Smooth muscle cell (in vitro differentiated cells): ENCODE measurements at regions not wholly inside any gene's neighbourhood (a gene's known extent, or its start where the extent isn't known, plus 50 kb on each side); places are given as distances from the start of the nearest gene placed in this dataset.
A peak's percentile ranks its signal among the peaks of the same experiment; 100 is the strongest.

Experiments
- DNase-seq: peaks from one replicate; lab custom pipeline; 2025; ENCODE audit not compliant: unreplicated experiment; lab: John Stamatoyannopoulos, UW
- H2AFZ ChIP-seq: fragments of 200-600 bp; sonication (generic); 2 replicates; pipeline ENCODE4 v1.6.0; 2016; ENCODE audit warnings: antibody characterized with exemption, low read depth, mild to moderate bottlenecking
- H3F3A ChIP-seq: fragments of 200-600 bp; sonication (generic); 2 replicates; pipeline ENCODE4 v1.6.0; 2017; ENCODE audit warnings: antibody characterized with exemption, low read depth
- H3K27ac ChIP-seq: fragments of 200-600 bp; sonication (generic); 2 replicates; pipeline ENCODE4 v1.5.1; 2016; ENCODE audit warnings: low read depth, mild to moderate bottlenecking
- H3K27me3 ChIP-seq: fragments of 200-600 bp; sonication (generic); 2 replicates; pipeline ENCODE4 v1.6.1; 2016; ENCODE audit warnings: low read depth, mild to moderate bottlenecking
- H3K36me3 ChIP-seq: fragments of 200-600 bp; sonication (generic); 2 replicates; pipeline ENCODE4 v1.5.1; 2016; ENCODE audit warnings: low read depth
- H3K4me1 ChIP-seq: fragments of 200-600 bp; sonication (generic); 2 replicates; pipeline ENCODE4 v1.5.1; 2016; ENCODE audit warnings: low read depth
- H3K4me2 ChIP-seq: fragments of 200-600 bp; sonication (generic); 2 replicates; pipeline ENCODE4 v1.6.0; 2016; ENCODE audit warnings: mild to moderate bottlenecking
- H3K4me3 ChIP-seq: fragments of 200-600 bp; sonication (generic); 2 replicates; pipeline ENCODE4 v1.5.1; 2016; ENCODE audit warnings: mild to moderate bottlenecking
- H3K79me2 ChIP-seq: fragments of 200-600 bp; sonication (generic); 2 replicates; pipeline ENCODE4 v1.6.0; 2016; ENCODE audit warnings: low read depth, mild to moderate bottlenecking
- H3K9ac ChIP-seq: fragments of 200-600 bp; sonication (generic); 2 replicates; pipeline ENCODE4 v1.6.0; 2016; ENCODE audit warnings: low read depth
- H3K9me3 ChIP-seq: fragments of 200-600 bp; sonication (generic); replicated peaks from 2 replicates; pipeline ENCODE4 v1.5.1; 2016; ENCODE audit warnings: low read depth
- H4K20me1 ChIP-seq: fragments of 200-600 bp; sonication (generic); 2 replicates; pipeline ENCODE4 v1.6.0; 2016; ENCODE audit warnings: low read depth
- WGBS: methylation state at CpG from one replicate; pipeline ENCODE4 v1.1.7; 2016; ENCODE audit warnings: low lambda C conversion rate; 5-methylcytosine and 5-hydroxymethylcytosine counted together
- TF ChIP-seq, protein P1 (sequence below): fragments of 200-600 bp; sonication (generic); IDR thresholded peaks from 2 replicates; pipeline ENCODE4 v1.5.1; 2017; ENCODE audit warnings: borderline replicate concordance, mild to moderate bottlenecking, antibody characterized with exemption; ENCODE audit not compliant: insufficient read depth, poor library complexity, severe bottlenecking

DNA sequence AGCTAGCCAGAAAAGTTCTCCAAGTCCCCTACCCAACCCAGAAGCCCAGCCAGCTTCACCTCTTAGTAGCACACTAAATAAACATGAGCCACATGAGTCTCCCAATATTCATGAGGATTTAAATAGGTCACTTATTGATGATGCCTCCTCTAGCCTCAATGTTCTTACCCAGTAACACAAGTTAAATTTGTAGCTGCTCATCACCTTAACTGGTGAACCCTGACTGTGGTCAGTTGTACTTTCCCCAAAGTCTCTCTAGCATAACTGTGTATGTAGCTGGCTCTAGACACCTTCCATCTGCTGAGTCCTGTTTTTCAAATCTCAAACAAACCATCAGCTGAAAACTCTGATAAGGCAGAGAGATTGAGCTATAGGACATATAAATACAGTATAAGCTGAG is 100.3 kb upstream of the ELAVL2 start:
- no peak overlapping the region for H3K27ac ChIP-seq
- no peaks in the 10 kb centered on the region for H3K9me3 ChIP-seq
- no peak for DNase-seq
- H3K4me3 ChIP-seq: no peak overlapping the region
- no peak overlapping the region for H2AFZ ChIP-seq
- TF ChIP-seq, protein P1, sequence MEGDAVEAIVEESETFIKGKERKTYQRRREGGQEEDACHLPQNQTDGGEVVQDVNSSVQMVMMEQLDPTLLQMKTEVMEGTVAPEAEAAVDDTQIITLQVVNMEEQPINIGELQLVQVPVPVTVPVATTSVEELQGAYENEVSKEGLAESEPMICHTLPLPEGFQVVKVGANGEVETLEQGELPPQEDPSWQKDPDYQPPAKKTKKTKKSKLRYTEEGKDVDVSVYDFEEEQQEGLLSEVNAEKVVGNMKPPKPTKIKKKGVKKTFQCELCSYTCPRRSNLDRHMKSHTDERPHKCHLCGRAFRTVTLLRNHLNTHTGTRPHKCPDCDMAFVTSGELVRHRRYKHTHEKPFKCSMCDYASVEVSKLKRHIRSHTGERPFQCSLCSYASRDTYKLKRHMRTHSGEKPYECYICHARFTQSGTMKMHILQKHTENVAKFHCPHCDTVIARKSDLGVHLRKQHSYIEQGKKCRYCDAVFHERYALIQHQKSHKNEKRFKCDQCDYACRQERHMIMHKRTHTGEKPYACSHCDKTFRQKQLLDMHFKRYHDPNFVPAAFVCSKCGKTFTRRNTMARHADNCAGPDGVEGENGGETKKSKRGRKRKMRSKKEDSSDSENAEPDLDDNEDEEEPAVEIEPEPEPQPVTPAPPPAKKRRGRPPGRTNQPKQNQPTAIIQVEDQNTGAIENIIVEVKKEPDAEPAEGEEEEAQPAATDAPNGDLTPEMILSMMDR: no peak
- no peak overlapping the region for H3K4me2 ChIP-seq
- H3K27me3 ChIP-seq: no peaks in the 10 kb centered on the region
- H3K36me3 ChIP-seq: no peaks in the 10 kb centered on the region
- H3F3A ChIP-seq: no peaks in the 10 kb centered on the region
- H3K9ac ChIP-seq: no peak overlapping the region
- no peaks in the 10 kb centered on the region for H3K4me1 ChIP-seq
- no peaks in the 10 kb centered on the region for H4K20me1 ChIP-seq
- H3K79me2 ChIP-seq: no peaks in the 10 kb centered on the region

DNA sequence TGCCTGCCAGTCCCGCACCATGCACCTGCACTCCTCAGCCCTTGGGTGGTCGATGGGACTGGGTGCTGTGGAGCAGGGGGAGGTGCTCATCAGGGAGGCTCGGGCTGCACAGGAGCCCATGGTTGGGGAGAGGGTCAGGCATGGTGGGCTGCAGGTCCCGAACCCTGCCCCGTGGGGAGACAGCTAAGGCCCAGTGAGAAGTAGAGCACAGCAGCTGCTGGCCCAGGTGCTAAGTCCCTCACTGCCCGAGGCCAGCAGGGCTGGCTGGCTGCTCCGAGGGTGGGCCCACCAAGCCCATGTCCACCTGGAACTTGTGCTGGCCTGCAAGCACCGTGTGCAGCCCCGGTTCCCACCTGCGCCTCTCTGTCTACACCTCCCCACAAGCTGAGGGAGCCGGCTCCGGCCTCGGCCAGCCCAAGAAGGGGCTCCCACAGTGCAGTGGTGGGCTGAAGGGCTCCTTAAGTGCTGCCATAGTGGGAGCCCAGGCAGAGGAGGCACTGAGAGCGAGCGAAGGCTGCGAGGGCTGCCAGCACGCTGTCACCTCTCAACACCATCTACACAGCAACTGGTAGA is 88.5 kb upstream of the ELAVL2 start:
- no peak overlapping the region for H2AFZ ChIP-seq
- WGBS: 94% methylated on average over 15 of the region's 17 CpGs
- no peaks in the 10 kb centered on the region for H4K20me1 ChIP-seq
- TF ChIP-seq, protein P1: no peak
- no peaks in the 10 kb centered on the region for H3K36me3 ChIP-seq
- no peak overlapping the region for H3K4me2 ChIP-seq
- no peak for DNase-seq
- H3K4me1 ChIP-seq: no peaks in the 10 kb centered on the region
- no peak overlapping the region for H3K9ac ChIP-seq
- no peaks in the 10 kb centered on the region for H3K27me3 ChIP-seq
- H3F3A ChIP-seq: no peaks in the 10 kb centered on the region
- H3K4me3 ChIP-seq: no peak overlapping the region
- no peak overlapping the region for H3K27ac ChIP-seq
- no peaks in the 10 kb centered on the region for H3K9me3 ChIP-seq
- H3K79me2 ChIP-seq: no peaks in the 10 kb centered on the region

DNA sequence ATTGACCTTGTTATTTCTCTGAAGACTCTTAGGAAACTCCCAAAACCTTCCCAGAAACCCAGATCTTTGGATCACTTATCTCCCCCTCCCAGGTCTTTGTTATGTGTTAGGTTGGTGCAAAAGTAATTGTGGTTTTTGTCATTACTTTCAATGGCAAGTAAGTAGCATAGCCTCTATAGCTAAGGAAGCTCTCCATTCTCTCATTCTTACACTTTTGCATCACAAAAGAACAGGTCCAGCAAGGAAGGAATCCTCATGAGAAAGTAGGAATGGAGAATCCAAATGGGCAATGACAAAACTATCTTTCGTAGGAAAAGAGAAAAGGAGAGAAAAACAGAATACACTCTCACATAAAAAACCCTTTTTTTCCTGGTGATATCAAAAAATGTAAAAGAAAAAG is 81.3 kb upstream of the ELAVL2 start:
- Histone ChIP-seq H2AFZ (no peak overlapping the region), H3K4me3 (no peak overlapping the region), H3K27ac (no peak overlapping the region), H3K36me3 (no peaks in the 10 kb centered on the region), H3K79me2 (no peaks in the 10 kb centered on the region), H3F3A (no peaks in the 10 kb centered on the region), H3K4me2 (no peak overlapping the region), H3K9ac (no peak overlapping the region), H4K20me1 (no peaks in the 10 kb centered on the region), H3K27me3 (no peaks in the 10 kb centered on the region), H3K9me3 (no peaks in the 10 kb centered on the region), H3K4me1 (no peaks in the 10 kb centered on the region)
- TF ChIP-seq, protein P1: no peak
- no peak for DNase-seq
- 74% methylated on average over 1 of the region's 1 CpG for WGBS

DNA sequence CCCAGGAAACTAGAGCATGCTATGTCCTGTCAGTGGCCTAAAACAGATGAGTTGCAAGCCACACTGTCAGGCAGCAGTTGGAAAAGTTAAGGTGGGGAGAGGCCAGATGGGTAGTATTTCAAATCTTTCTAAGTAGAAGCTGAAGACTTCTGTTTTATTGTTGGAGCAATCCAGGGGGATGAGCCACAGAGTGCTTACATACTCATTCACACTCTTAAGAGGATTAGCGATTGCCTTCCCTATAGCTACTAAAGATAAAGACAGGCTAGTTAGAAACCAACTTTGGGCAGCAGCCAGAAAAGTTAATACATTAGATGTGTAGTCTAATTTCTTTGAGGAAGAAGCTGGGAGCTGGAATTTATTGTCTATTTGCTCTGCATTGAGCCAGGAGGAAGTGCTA is 61.7 kb upstream of the ELAVL2 start:
- H4K20me1 ChIP-seq: no peaks in the 10 kb centered on the region
- no peak overlapping the region for H2AFZ ChIP-seq
- 48% methylated on average over 1 of the region's 1 CpG for WGBS
- peaks cover 9% of the 10 kb centered on the region for H3K4me1 ChIP-seq
- H3F3A ChIP-seq: no peaks in the 10 kb centered on the region
- no peak overlapping the region for H3K9ac ChIP-seq
- no peaks in the 10 kb centered on the region for H3K79me2 ChIP-seq
- DNase-seq: no peak
- TF ChIP-seq, protein P1: no peak
- H3K9me3 ChIP-seq: no peaks in the 10 kb centered on the region
- no peaks in the 10 kb centered on the region for H3K36me3 ChIP-seq
- no peak overlapping the region for H3K27ac ChIP-seq
- H3K4me3 ChIP-seq: no peak overlapping the region
- no peaks in the 10 kb centered on the region for H3K27me3 ChIP-seq
- H3K4me2 ChIP-seq: peak overlapping the region; percentile 25
